GM23338 (cell line): ENCODE measurements at regions not wholly inside any gene's neighbourhood (a gene's known extent, or its start where the extent isn't known, plus 50 kb on each side); places are given as distances from the start of the nearest gene placed in this dataset.

Experiments
- CTCF ChIP-seq, 2 experiments: fragments of 200-600 bp in 1 of 2; sonication (generic) in 1 of 2; conservative IDR thresholded peaks; 2 replicates each; pipeline versions ENCODE4 v1.5.1 to v1.6.1; 2016 to 2017; ENCODE audit warnings: antibody characterized with exemption in 2 of 2, low read depth in 2 of 2, mild to moderate bottlenecking in 2 of 2, moderate library complexity in 1 of 2
- ETS1 ChIP-seq: IDR thresholded peaks from 2 replicates; pipeline ENCODE4 v1.6.1; 2016; ENCODE audit warnings: antibody characterized with exemption
- EZH2 ChIP-seq: fragments of 200-600 bp; sonication (generic); IDR thresholded peaks from one replicate; pipeline ENCODE4 v1.8.0; 2017; ENCODE audit warnings: antibody characterized with exemption, mild to moderate bottlenecking, low read depth; ENCODE audit not compliant: unreplicated experiment
- EZH2phosphoT487 ChIP-seq: fragments of 200-600 bp; sonication (generic); IDR thresholded peaks from one replicate; pipeline ENCODE4 v1.8.1; 2018; ENCODE audit warnings: antibody characterized with exemption; ENCODE audit not compliant: unreplicated experiment
- POLR2AphosphoS5 ChIP-seq: IDR thresholded peaks from 2 replicates; pipeline ENCODE4 v1.6.1; 2016; ENCODE audit warnings: antibody characterized with exemption, low read depth
- REST ChIP-seq: IDR thresholded peaks from one replicate; pipeline ENCODE4 v1.6.1; 2018; ENCODE audit warnings: antibody characterized with exemption; ENCODE audit not compliant: unreplicated experiment
- ZNF114 ChIP-seq: fragments of 250-450 bp; sonication (Bioruptor Pico); IDR thresholded peaks from 2 replicates; pipeline ENCODE4 v1.5.0; 2020; ENCODE audit warnings: mild to moderate bottlenecking, moderate library complexity
- ZNF331 ChIP-seq: fragments of 250-450 bp; sonication (Bioruptor Pico); IDR thresholded peaks from 2 replicates; pipeline ENCODE4 v1.5.0; 2020; ENCODE audit warnings: low read depth, mild to moderate bottlenecking, moderate library complexity

GRCh38 chr2:122539920-122540319 is 784.5 kb downstream of the TSN start:
- TF ChIP-seq REST (no peak), CTCF (conservative IDR thresholded peaks at IDR 0.05; ENCODE audit: low read depth in 2 of 2) (no peak), ZNF114 (CRISPR knock-in tag) (no peak), POLR2AphosphoS5 (no peak), EZH2 (no peak), ZNF331 (CRISPR knock-in tag) (no peak), EZH2phosphoT487 (no peak), ETS1 (no peak)
